Fibroblast of villous mesenchyme (primary cell): ENCODE measurements at regions not wholly inside any gene's neighbourhood (a gene's known extent, or its start where the extent isn't known, plus 50 kb on each side); places are given as distances from the start of the nearest gene placed in this dataset.

ENCODE experiments used
- DNase-seq: peaks from one replicate; pipeline ENCODE4 v3.0.0-alpha.2; 2010; ENCODE audit warnings: low read depth
- H3K4me3 ChIP-seq: 2 replicates; pipeline ENCODE4 v1.5.1; 2011; ENCODE audit warnings: low read depth, mild to moderate bottlenecking, low read length
- TF ChIP-seq, protein P1 (sequence below): IDR thresholded peaks from 2 replicates; pipeline ENCODE4 v1.5.1; 2012; ENCODE audit warnings: low read depth, mild to moderate bottlenecking, low read length; ENCODE audit not compliant: insufficient read depth

DNA sequence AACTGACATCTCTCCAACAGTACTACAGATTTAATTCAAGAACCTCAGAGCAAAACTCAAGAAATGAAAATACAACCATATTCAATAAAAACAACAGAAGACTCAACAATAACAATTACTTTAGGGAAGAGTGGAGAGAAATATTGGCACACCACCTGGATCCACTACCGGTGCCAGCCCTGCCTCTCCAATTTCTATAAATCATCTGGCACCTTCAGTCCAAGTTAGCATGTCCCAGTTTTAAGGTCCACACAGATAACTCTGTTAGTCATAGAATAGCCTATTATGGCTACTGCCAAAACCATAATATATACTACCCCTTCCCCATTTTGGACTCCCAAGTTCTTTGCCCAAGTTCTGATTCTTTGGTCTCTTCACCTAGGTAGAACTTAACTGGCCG, 69.9 kb upstream of the PSMA6 start:
- no peak for DNase-seq
- TF ChIP-seq, protein P1, sequence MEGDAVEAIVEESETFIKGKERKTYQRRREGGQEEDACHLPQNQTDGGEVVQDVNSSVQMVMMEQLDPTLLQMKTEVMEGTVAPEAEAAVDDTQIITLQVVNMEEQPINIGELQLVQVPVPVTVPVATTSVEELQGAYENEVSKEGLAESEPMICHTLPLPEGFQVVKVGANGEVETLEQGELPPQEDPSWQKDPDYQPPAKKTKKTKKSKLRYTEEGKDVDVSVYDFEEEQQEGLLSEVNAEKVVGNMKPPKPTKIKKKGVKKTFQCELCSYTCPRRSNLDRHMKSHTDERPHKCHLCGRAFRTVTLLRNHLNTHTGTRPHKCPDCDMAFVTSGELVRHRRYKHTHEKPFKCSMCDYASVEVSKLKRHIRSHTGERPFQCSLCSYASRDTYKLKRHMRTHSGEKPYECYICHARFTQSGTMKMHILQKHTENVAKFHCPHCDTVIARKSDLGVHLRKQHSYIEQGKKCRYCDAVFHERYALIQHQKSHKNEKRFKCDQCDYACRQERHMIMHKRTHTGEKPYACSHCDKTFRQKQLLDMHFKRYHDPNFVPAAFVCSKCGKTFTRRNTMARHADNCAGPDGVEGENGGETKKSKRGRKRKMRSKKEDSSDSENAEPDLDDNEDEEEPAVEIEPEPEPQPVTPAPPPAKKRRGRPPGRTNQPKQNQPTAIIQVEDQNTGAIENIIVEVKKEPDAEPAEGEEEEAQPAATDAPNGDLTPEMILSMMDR = no peak
- no peak overlapping the region for H3K4me3 ChIP-seq

DNA sequence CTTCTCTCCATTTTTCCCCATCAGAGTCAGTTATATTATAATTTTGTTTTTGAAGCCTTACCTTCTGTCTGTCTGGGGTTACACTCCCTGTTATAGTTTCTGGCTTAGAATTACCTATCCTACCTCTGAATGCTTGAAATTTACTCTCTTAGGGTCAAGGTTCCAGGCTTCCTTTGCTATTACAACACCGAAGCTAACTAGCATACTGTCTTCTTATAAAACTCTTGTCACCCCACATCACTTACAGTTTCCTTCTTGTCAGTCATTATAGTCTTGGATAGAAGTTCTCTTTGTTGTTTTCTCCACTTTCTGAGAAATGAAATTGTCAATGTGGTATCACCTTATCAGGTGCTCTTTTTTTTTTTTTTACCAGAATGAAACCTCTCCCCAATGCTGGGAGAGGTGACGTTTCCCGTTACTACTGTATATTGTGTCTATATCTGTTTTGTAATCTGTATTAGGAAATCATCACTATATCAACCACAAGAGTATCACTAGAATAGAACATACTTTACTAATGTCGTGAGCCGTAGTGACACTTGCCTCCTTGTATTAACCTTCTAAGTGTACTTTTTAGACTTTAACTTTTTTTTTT, 69.2 kb upstream of the PSMA6 start:
- TF ChIP-seq, protein P1 = no peak
- no peak overlapping the region for H3K4me3 ChIP-seq
- DNase-seq = no peak

GRCh38 chr14:35223927-35224326, 68.3 kb upstream of the PSMA6 start:
- DNase-seq = no peak
- TF ChIP-seq, protein P1 = no peak
- no peak overlapping the region for H3K4me3 ChIP-seq

DNA sequence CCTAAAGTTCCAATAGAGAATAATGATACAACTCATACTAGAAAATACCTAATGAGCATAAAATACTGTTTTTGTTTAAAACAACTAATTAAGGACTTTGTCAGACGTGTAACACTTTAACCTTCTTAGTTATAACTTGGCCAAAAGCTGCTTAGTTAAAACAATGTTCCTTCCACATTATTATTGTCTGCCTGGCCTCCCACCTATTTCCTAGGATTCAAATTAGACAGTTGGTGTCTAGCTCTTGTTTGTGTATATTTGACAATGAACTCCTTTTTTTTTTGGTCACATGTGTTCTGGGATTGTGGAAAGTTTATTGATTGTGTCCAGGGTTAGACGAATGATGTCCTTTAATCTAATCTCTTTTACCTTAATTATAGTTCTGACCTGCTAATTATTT, 67.6 kb upstream of the PSMA6 start:
- no peak for DNase-seq
- TF ChIP-seq, protein P1 = no peak
- H3K4me3 ChIP-seq = no peak overlapping the region

DNA sequence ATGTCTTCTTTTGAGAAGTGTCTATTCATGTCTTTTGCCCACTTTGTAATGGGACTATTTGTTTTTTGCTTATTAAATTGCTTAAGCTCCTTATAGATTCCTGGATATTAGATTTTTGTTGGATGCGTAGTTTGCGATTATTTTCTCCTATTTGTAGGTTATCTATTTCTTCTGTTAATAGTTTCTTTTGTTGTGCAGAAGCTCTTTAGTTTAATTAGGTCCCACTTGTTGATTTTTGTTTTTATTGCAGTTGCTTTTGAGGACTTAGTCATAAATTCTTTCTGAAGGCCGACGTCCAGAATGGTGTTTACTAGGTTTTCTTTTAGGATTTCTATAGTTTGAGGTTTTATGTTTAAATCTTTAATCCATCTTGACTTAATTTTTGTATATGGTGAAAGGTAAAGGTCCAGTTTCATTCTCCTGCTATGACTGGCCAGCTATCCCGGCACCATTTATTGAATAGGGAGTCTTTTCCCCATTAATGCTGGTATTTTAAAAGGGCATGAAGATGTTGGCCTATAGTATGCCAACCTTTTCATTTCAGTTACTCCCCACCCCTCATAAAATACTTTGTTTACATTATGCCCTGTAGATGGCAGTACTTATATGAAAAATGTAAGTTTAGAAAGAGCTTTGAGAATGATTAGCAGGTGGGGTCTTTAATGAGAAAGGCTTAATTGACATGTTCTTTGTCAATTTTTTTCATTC, 62.9 kb upstream of the PSMA6 start:
- TF ChIP-seq, protein P1 = no peak
- peak; percentile 16 for DNase-seq
- no peak overlapping the region for H3K4me3 ChIP-seq

- H3K4me3 ChIP-seq = no peak overlapping the region
- DNase-seq = no peak
Observed at GRCh38 chr14:35229792-35230089, 62.4 kb upstream of the PSMA6 start.

More at GRCh38 chr14:35229792-35230089, 62.4 kb upstream of the PSMA6 start:
- TF ChIP-seq, protein P1 = no peak
